NCI-H446 (cell line): ENCODE measurements at regions not wholly inside any gene's neighbourhood (a gene's known extent, or its start where the extent isn't known, plus 50 kb on each side); places are given as distances from the start of the nearest gene placed in this dataset.
A peak's percentile ranks its signal among the peaks of the same experiment; 100 is the strongest.
"Not testable (repeated sequence)": the region's sequence is repeated elsewhere in the genome, so short reads cannot be mapped to it uniquely, and the experiment has no call there.

Source experiments
- DNase-seq, 2 experiments: peaks; one replicate each; lab custom pipeline; 2025; lab: John Stamatoyannopoulos, UW

DNA sequence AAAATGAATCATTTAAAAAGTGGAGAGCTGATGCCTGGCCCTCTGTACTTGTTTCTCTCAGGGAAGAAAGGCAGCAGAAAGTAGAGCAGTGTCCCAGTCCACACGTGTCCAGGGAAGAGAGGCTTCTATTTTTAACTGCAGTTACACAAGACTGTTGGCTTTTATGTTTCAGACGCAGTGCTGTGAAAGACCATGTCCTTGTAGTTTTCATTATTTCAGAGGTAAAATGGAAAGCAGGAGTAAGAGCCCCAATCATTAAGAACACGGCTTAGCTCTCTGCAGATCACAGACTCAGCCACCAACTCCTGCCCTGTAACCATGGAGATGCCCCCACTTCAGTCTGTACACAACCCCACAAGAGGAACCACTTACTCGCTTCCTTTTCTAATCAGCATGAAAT lies 336.3 kb downstream of the DAD1 start:
- no peak for DNase-seq

DNA sequence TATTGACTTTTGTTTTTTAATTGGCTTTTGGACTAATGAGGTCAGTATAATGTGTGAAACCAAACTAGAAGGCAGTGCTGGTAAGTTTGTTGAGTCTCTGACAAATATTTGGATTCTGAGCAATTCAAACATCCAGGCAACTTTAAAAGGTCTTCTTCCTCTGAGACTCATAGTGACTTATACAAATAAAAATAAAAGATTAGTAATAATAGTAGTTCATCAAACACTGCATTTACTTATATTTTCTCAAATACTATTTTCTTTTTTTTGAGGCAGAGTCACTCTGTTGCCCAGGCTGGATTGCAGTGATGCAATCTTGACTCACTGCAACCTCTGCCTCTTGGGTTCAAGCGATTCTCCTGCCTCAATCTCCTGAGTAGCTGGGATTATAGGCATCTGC lies 337.9 kb downstream of the DAD1 start:
- DNase-seq = no peak

DNA sequence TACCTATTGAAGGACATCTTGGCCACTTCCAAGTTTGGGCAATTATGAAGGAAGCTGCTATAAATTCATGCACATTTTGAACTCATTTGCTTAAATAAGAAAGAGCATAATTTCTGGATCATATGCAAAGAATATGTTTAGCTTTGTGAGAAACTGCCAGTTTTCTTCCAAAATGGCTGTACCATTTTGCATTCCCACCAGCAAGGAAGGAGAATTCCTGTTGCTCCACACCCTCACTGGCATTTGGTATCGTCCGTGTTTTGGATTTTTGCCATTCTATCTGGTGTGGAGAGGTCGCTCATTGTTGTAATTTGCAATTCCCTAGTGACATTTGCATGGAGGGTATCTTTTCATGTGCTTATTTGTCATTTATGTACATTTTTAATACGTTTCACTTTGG lies 339.3 kb downstream of the DAD1 start:
- DNase-seq = no peak

DNA sequence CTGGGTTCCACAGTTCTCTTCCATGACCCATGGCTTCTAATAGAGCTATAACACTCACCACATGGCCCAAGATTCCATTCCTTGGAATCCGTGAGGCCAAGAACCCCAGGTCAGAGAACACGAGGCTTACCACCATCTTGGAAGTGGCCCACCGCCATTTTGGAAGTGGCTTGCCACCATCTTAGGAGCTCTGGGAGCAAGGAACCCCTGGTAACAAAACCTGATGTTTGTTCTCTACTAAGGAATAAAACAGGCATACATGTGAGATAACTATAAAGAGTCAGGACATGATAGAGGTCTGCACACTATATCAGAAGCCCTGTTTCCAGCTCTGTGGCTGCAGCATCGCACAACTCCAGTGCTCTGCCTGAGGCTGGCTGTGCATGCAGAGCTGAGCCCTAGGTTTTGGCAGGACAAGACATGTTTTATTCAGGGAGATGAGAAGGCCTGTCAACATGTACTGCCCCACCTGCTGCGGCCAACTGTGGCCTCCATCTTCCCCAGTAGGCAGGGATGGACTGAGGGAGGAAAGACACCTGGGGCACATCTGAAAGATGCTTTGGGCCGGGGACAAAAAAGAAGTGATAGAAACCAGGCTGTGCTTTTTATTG lies 344.9 kb downstream of the DAD1 start:
- DNase-seq = no peak

DNA sequence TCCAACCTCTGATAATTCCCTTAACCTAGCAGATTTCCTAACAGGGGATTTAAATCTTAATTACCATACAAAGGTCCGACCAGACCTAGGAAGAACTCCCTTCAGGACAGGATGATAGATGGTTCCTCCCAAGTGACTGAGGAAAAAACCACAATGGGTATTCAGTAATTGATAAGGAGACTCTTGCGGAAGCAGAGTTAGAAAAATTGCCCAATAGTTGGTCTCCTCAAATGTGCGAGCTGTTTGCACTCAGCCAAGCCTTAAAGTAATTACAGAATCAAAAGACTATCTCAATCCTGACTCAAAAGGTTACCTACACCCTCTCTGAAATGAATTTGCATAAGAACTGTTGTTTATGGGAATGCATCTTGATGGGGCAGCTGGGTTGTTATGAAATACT lies 350.7 kb downstream of the DAD1 start:
- DNase-seq = not testable (repeated sequence)

DNA sequence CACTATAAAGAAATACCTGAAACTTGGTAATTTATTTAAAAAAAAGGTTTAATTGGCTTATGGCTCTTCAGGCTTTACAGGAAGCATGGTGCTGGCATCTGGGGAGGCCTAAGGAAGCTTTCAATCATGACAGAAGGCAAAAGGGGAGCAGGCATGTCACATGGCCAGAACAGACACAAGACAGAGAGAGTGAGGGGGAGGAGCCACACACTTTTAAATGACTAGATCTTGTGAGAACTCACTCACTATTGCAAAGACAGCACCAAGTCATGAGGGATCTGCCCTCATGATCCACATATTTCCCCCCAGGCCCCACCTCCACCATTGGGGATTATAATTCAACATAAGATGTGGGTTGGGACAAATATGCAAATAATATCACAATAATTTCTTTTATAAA lies 355.6 kb downstream of the DAD1 start:
- no peak for DNase-seq

DNA sequence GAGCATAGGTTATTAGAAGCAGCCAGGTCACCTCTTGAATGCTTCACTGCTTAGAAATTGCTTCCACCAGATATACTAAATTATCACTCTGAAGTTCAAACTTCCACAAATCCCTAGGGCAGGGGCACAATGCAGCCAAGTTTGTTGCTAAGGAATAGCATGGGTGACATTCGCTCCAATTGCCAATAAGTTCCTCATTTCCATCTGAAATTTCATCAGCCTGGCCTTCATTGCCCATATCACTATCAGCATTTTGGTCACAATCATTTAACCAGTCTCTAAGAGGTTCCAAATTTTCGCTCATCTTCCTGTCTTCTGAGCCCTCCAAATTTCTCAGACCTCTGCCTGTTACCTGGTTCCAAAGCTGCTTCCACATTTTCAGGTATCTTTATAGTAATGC lies 356.1 kb downstream of the DAD1 start:
- no peak for DNase-seq

DNA sequence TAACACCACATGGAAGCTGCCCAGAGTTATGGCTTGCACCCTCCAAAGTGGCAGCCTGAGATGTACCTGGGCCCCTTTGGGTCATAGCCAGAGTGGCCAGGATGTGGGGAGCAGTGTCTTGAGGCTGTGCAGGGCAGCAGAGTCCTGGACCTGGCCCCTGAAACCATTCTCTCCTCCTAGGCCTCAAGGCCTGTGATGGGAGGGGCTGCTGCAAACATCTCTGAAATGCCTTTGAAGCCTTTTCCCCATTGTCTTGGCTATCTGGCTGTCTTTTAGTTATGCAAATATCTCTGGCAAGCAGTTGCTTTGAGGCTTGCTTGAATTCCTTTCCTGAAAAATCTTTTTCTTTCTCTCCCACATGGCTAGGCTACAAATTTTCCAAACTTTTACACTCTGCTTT lies 356.5 kb downstream of the DAD1 start:
- DNase-seq = no peak

DNA sequence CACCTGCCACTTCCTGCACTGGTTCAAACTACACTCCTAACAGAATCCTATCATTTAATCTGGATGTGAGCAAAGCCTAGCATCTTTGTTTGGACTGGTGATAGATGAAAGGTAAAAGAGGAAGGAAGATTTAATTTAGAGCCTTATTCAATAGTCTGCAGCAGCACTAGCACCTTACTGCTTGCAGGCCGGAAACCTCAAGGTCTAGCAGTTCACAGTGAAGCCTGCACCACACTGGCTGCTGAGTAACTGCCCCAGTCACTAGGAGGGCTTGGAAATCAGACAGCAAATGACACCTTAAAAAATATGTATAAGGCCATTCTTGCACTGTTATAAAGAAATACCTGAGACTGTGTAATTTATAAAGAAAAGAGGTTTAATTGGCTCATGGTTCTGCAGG lies 358.0 kb downstream of the DAD1 start:
- no peak for DNase-seq

DNA sequence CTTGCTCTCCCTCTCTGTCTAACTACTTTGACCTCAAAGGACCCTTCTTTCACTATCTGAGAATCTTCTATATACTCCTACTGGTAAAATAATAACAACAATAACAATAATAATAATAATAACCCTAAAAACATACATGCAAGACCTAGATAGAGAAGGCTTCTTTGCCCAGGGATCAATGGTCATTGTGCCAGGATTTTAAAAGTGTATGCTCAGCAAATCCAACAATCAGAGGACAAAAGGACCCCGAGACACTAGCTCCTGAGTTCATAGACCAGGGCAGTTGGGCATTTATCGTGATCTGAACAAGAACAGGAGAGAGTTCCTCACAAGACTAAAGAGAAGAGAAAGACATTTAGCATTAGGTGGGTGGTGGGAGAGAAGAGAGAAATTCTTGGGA lies 358.5 kb downstream of the DAD1 start:
- no peak for DNase-seq

DNA sequence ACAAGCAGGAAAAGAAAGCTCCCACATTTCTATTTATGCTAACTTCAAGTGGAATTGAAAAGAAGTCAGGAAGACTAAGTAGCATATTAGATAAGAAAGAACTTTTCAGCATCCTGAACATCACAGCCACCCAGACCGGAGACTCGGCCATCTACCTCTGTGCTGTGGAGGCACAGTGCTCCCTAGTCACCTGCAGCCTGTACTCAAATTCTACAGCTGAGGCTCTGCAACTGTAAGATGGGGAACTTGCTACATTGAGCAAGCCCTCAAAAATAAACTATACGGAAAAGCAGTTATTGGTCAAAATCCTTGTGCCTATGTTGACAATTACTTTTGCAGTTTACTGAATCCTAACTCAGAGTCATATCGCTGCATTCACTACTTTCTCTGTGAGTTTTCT lies 361.9 kb downstream of the DAD1 start:
- DNase-seq = no peak

DNA sequence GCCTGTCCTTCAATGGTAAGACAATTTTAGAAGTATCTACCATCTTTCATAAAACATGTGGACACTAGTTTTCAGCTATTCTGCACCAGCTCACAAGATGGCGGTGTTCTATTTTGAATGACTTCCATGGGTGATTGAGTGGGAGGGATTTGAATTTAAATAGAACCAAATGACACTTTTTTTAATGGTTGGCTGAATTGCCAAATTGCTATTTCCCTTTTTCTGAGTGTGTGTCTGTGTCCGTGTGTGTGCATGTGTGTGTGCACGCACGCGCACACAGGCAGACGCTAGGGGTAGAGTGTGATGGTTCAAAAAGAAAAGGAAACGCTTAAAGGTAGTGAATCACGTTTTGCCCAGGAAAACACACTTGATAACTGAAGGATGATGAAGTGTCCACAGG lies 362.6 kb downstream of the DAD1 start:
- peak; percentile 15 to 48 for DNase-seq

DNA sequence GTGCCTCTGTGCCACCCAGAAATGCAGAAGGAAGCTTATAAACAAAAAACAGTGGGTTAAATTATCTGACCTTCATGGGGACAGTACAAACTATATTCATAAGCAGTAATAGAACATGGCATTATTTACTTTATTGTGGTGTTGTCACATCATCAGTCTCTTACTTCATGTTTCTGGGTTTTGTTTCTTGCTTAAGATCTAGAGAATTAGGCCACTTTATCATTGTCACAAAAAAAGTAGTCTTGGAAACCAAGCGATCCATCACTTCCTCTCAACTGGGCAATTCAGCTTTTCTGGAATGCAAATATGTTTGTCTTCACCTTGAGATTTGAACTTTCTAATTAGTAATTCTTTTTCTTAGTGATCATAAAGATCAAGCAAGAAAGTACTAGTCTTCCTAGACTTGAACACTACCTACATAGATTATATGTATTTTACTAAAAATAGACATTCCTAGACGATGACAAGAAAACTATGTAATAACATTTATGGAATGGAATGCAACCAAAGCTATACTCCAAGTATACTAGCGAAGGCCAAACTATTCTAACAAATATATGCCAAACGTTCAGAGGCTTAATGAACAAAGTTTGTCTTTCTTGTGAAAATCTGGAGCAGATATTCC lies 363.4 kb downstream of the DAD1 start:
- no peak for DNase-seq

DNA sequence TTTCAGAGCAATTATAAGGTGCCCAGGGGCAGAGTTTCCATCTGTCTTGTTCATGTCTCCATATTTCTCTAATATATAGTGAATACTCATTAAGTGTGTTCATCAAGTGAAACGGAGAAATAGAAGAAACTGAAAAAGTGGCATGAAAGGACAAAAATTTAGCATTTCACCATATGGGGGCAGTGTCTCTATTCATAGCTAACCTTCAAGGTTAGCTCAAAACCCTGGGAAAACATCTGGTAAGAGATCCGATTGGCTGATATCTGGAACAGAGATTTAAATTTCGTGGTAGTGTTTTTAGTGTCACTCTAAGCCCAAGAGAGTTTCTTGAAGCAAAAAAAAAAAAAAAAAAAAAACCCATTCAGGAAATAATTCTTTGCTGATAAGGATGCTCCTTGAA lies 367.5 kb downstream of the DAD1 start:
- DNase-seq = peak; percentile 20 to 26

DNA sequence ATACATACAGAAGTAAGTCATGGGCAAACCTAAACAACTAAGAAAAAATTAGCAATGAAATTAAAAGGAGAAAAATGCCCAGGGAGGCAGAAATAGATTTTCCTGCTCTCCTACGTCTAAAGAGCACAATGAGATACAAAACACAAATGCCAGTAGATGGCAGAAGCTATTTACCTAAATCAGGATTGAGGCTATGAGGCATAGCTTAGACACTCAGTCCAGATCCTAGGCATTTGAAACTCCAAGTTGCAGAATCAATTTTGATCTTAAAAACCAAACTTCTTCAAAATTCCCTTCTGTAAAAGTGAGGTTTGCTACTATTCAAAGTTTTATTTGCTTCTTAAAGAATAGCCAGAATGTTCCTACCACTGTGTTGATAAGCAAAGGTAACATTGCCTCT lies 368.6 kb downstream of the DAD1 start:
- no peak for DNase-seq

DNA sequence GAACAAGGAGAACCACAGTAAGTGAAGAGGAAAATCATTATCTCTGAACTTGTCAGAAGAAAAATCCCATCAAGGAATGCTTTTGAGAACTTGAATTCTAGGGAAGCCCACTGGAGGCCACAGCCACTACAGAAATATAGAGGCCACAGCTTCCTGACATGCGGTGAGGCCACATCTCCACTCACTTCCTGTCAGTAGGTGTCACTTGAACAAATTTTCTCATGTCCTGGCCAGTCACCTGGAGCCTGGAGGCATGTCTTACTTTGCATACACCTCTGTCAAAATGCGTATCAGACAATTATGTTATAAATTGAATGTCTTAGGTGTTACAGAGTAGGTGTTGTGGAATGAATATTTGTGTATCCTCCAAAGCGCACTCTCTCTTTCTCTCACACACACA lies 370.3 kb downstream of the DAD1 start:
- no peak for DNase-seq

DNA sequence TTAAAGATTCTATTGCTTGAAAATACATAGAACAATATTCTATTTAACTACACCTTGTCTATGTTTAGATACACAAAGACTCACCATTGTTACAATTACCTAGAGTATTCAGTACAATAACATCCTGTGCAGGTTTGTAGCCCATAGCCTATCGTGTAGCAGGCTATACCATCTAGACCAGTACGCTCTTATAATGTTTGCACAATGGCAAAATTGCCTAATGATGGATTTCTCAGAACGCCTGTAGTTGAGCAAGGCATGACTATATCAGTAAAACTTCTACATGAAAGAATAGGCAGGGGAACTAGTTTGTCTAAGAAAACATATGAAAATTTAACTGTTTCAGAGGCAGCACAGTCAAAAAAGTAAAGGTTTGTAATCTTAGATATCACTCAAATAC lies 375.9 kb downstream of the DAD1 start:
- DNase-seq = no peak

DNA sequence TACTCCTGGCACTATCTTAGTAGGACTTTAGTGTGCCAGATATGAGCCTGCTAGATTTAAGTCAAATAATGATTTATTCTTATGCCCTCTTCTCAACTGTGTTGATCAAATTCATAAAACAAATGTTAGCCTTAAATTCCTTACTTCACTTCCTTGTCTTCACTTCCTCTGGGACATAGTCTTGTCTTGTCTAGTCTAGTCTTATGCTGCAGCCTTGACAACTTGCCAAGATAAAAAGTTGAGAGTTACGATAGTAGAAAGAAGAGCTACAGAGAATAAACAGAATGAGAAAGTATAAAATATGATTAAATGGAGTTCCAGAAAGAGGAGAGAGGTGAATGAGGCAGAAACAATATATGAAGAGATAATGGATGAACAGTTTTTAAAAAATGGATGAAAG lies 378.1 kb downstream of the DAD1 start:
- DNase-seq = no peak

DNA sequence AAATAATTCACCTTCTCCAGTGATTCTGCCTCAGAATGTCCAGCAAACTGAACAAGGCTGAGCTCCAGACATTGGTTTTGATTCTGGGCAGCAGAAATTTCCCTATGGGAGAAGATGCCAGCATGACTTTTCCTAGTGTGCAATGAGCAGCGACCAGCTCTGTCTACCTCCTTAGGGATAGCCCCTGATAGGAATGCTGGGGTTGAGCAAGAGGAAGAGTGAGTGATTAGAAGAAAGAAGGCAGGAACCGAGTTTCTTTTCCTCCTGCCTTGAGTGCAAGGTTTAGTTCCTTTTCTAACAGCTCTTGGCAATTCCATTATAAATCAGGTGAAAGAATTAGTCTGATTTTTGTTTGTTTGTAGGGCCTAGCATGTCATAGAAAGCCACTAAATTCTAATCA lies 379.0 kb downstream of the DAD1 start:
- no peak for DNase-seq

DNA sequence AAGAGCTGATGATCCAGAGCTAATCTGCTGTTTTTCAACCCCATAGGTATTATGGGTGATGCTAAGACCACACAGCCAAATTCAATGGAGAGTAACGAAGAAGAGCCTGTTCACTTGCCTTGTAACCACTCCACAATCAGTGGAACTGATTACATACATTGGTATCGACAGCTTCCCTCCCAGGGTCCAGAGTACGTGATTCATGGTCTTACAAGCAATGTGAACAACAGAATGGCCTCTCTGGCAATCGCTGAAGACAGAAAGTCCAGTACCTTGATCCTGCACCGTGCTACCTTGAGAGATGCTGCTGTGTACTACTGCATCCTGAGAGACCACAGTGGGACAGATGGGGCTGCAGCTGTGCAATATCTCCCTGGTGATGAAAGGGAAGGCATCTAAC lies 386.0 kb downstream of the DAD1 start:
- no peak for DNase-seq

DNA sequence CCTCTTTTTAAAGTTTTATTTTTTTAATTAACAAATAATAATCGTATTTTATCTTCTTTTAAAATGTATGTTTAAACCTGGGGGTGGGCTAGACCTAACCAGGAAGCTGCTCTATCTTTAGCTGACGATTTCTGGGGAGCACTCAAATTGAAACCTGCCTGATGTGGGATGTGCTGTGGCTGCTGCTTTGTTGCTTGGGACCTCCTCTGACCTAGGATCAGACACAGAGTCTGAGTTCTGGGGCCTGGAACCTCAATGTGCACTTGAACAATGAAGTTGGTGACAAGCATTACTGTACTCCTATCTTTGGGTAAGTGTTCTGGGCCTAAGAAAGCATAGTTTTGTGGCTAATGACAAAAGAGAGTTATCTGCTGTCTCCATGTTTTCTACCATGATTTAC lies 386.7 kb downstream of the DAD1 start:
- no peak for DNase-seq

DNA sequence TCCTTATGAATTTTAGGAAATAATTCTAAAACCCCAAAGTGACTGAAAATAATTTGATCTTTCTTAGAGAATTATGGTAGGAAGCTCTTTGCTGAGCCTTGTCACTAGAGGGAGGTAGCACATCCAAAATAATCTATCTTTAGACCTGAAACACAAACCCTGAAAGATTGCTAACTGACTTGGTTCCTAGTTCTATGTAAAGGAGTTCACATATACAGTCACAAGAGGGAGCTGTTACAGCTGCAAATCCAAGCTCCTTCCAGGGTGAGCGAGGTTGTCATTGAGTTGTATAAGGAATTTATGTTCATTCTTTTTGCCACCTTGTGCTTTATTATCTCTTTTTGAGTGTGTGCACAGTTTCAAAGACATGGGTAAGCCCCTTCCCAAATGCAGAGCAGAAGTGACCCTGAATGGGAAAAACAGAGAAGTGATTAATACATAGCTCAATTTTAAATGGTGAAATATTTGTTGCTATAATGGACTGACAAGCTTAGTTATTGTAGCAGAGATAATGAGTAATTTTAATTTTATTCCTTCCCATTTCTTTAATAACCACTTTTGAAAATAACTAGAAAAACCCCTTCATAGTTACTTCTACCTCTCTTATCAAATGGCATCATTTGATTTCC lies 387.9 kb downstream of the DAD1 start:
- DNase-seq = peak in 1 of 2 experiments; percentile 33

DNA sequence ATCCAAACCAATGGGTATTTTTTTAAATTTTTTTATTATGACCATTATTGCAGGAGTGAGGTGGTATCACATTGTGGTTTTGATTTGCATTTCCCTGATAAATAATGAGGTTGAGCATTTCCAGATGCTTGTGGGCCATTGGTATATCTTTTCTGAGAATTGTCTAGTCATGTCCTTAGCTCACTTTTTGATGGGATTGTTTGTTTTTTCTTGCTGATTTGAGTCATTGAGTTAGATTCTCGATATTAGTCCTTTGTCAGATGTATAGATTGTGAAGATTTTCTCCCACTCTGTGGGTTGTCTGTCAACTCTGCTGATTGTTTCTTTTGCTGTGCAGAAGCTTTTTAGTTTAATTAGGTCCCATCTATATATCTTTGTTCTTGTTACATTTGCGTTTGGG lies 388.9 kb downstream of the DAD1 start:
- DNase-seq = not testable (repeated sequence)

DNA sequence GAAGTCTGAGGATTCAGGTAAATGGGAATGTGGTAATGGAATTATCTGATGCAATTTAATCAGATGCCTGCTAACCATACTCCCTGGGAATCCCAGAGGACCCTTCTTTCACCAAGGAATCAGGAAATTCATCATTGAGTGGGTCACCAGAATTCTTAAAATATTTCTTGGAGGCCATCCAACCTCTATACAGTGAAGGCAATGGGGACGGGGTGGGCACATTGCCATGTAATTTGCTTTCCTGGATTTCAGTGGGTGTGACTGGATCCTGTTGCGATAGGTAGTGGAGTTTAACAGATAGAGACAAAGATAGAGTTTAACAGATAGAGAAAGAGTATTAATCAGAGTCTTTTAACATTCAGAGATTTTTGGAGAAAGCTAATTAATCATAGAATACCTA lies 394.4 kb downstream of the DAD1 start:
- DNase-seq = peak in 1 of 2 experiments; percentile 43
